ENCODE measurements at regions not wholly inside any gene's neighbourhood (a gene's known extent, or its start where the extent isn't known, plus 50 kb on each side); places are given as distances from the start of the nearest gene placed in this dataset.

- TF ChIP-seq, protein P1, sequence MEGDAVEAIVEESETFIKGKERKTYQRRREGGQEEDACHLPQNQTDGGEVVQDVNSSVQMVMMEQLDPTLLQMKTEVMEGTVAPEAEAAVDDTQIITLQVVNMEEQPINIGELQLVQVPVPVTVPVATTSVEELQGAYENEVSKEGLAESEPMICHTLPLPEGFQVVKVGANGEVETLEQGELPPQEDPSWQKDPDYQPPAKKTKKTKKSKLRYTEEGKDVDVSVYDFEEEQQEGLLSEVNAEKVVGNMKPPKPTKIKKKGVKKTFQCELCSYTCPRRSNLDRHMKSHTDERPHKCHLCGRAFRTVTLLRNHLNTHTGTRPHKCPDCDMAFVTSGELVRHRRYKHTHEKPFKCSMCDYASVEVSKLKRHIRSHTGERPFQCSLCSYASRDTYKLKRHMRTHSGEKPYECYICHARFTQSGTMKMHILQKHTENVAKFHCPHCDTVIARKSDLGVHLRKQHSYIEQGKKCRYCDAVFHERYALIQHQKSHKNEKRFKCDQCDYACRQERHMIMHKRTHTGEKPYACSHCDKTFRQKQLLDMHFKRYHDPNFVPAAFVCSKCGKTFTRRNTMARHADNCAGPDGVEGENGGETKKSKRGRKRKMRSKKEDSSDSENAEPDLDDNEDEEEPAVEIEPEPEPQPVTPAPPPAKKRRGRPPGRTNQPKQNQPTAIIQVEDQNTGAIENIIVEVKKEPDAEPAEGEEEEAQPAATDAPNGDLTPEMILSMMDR (IDR thresholded peaks at IDR 0.05; ENCODE audit: extremely low read depth in 1 of 2, insufficient read depth in 1 of 2, low read depth in 1 of 2, low read length in 2 of 2), result no peak
- TF ChIP-seq EZH2 (IDR thresholded peaks at IDR 0.05; ENCODE audit: borderline replicate concordance, low read depth, low read length, severe bottlenecking) (no peak), POLR2A (IDR thresholded peaks at IDR 0.05; ENCODE audit: low read depth, low read length) (no peak), MAX (IDR thresholded peaks at IDR 0.05; ENCODE audit: insufficient read depth, insufficient read length) (no peak), MYC (IDR thresholded peaks at IDR 0.05; ENCODE audit: low read depth, low read length) (no peak)
These were observed 146.0 kb upstream of the RTL1 start for GRCh38 chr14:101049511-101049910.

Measured in endothelial cell of umbilical vein (primary cell).